LNCAP (cell line): ENCODE measurements at regions not wholly inside any gene's neighbourhood (a gene's known extent, or its start where the extent isn't known, plus 50 kb on each side); places are given as distances from the start of the nearest gene placed in this dataset.

ENCODE experiments used
- CTCF ChIP-seq: fragments of 450-650 bp; IDR thresholded peaks from 2 replicates; pipeline ENCODE4 v1.5.1; 2017; ENCODE audit warnings: mild to moderate bottlenecking

- no peak for TF ChIP-seq CTCF
These were observed 129.3 kb upstream of the BET1 start for GRCh38 chr7:94133460-94133859.

DNA sequence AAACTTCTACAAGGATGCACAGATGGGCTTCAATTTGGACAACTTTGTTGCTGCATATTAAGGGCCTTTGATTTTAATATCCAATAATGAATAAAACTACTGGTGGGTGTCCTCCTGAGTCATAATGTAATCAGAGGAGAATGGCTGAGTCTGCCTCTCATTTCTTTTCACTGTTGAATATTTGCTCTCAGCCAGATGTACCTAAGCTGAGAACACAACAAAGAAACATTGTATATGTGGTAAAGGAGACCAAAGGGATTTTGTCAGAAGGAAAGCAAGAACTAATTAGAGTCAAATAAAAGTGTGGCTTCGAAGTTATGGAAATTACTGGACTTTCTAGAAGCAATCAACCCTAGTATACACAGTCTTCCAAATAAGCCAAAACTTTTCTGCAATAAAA lies 131.0 kb upstream of the BET1 start:
- no peak for TF ChIP-seq CTCF

DNA sequence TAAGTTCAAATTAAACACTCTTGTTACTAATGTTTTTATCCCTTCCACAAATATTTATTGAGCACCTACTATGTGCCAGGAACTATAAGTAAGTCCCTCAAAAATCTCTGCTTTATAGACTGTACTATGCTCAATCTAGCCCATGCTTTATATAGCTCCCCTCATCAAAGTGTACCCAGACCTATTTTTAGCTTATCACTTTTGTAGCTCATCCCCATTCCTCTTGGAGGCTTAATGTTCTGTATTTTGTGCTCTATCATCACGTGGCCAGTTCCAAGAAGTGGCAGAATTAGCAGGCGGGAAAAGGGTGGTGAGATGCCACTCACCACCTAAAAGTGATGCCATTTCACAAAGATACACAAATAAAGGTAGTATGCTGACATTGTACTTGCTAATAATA lies 138.1 kb upstream of the BET1 start:
- no peak for TF ChIP-seq CTCF

DNA sequence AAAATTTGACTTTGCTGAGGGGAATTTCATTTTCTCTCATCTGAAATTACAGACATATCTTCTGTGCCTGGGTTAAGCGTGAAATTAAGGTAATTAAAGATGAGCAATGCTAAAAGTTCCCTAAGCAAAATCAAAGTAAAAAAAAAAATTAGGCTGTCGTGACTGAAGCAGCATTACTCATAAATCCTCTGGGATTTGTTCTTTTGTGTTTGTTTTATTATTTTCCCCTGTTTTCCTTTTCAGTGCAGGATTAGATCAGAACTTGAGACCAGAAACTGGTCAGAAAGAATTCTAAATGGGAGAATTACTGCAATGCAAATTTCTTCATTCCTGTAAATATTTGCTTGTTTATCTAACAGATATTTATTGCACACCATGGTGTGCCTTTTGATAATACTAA lies 141.4 kb upstream of the BET1 start:
- no peak for TF ChIP-seq CTCF

DNA sequence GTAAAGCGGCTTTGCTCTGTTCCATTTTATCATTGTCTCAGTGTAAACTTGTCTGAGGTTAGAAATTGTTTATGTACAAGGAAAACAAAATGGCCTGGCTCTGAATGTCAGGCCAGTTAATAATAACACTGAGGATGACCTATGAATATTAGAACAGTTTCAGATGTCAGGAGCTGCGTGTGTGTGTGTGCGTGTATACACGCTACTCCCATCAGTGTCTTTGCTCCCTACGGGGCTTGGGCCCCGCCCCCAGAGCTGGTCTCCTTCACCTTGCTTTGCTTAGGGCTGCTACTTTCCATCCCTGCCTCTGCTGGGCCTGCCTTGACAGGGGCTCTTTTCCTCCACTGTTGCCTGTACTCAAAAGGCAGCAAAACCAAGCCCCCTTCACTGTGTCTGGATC lies 142.3 kb upstream of the BET1 start:
- no peak for TF ChIP-seq CTCF

DNA sequence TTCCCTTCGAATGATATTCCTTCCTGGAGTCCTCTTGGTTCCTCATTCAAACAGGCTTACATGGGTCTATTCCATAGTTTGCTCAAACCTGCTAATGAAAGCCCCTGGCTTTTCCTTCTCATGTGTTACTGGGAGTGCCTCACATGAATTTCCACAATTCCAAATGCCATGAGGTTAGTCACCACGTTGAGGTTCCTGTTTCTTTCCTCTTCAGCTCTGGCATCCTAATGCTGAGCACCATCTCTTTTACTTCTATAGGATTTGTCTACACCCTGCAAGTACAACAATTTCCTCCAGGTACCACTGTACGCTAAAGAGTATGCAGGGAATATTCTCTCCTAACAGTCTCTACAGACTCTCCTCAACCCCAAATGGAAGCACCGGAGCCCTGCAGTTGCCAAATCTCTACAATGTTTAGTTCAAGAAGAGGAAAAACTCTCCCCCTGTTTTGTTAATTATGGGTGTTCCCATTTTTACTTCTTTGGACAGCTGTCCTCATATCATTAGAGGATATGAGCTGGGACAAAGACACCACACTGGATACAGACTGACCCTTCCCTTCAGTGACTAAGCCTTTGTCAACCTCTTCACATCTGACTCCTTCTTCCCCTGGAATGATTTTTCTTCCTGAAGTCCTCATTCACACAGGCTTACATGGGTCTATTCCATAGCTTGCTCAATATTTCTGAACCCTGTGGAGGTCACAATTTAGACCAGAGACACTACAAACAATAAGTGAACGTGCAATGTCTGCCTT lies 145.8 kb upstream of the BET1 start:
- TF ChIP-seq CTCF = no peak

DNA sequence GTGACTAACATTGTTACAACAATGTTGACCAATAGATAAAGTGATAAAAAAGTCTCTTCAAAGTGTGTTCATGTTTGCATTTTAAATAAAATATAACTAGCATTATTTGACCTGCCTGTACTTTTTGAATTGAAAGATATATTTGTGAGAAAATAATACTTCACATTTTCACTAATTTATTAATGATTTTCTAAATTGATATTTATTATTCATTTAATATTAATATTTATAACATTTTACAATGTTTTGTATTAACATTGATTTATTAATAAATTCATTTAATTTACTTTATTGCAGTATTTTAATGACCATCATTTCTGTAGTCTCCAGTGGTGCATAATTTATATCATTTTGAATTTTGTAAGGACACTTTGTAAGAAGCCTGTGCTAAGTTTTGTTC lies 150.0 kb upstream of the BET1 start:
- no peak for TF ChIP-seq CTCF

- no peak for TF ChIP-seq CTCF
These were observed 150.7 kb upstream of the BET1 start for GRCh38 chr7:94154858-94155257.
